Activated naive CD8-positive, alpha-beta T cell treated with anti-CD3 and anti-CD28 coated beads for 36 hours (primary cell): ENCODE measurements at regions not wholly inside any gene's neighbourhood (a gene's known extent, or its start where the extent isn't known, plus 50 kb on each side); places are given as distances from the start of the nearest gene placed in this dataset.

Experiments
- DNase-seq: peaks from one replicate; pipeline ENCODE4 v3.0.0; 2021
- H3K27ac Mint-ChIP-seq: one replicate; pipeline ENCODE4 v1.8.0; 2022; ENCODE audit warnings: mild to moderate bottlenecking, moderate library complexity, mixed read lengths
- H3K27me3 Mint-ChIP-seq: one replicate; pipeline ENCODE4 v1.8.0; 2022; ENCODE audit warnings: mild to moderate bottlenecking, mixed read lengths
- H3K36me3 Mint-ChIP-seq: one replicate; pipeline ENCODE4 v1.8.0; 2021; ENCODE audit warnings: mild to moderate bottlenecking, mixed read lengths
- H3K4me1 Mint-ChIP-seq: one replicate; pipeline ENCODE4 v1.8.0; 2021; ENCODE audit warnings: mixed read lengths
- H3K4me3 Mint-ChIP-seq: one replicate; pipeline ENCODE4 v1.8.0; 2022; ENCODE audit warnings: mild to moderate bottlenecking, moderate library complexity, mixed read lengths
- H3K9me3 Mint-ChIP-seq: one replicate; pipeline ENCODE4 v1.8.0; 2022; ENCODE audit warnings: mixed read lengths

- Mint-ChIP-seq H3K9me3 (no peaks in the 10 kb centered on the region), H3K36me3 (no peaks in the 10 kb centered on the region), H3K4me1 (peaks cover 4% of the 10 kb centered on the region), H3K27me3 (peaks cover 28% of the 10 kb centered on the region), H3K4me3 (no peak overlapping the region), H3K27ac (no peak overlapping the region)
- no peak for DNase-seq
Observed at GRCh38 chr5:124655251-124655917, 91.1 kb downstream of the ZNF608 start.

- Mint-ChIP-seq H3K4me1 (peaks cover 13% of the 10 kb centered on the region), H3K27ac (no peak overlapping the region), H3K27me3 (peaks cover 30% of the 10 kb centered on the region), H3K9me3 (peaks cover 1% of the 10 kb centered on the region), H3K4me3 (no peak overlapping the region), H3K36me3 (peaks cover 2% of the 10 kb centered on the region)
- no peak for DNase-seq
Observed at GRCh38 chr5:124654418-124654817, 92.0 kb downstream of the ZNF608 start.

GRCh38 chr5:124653666-124654065, 92.8 kb downstream of the ZNF608 start:
- Mint-ChIP-seq H3K4me3 (no peak overlapping the region), H3K27ac (no peak overlapping the region), H3K36me3 (peaks cover 2% of the 10 kb centered on the region), H3K9me3 (peaks cover 1% of the 10 kb centered on the region), H3K27me3 (peaks cover 23% of the 10 kb centered on the region), H3K4me1 (peaks cover 19% of the 10 kb centered on the region)
- DNase-seq, result no peak

GRCh38 chr5:124652892-124653441, 93.5 kb downstream of the ZNF608 start:
- Mint-ChIP-seq H3K36me3 (peaks cover 4% of the 10 kb centered on the region), H3K27me3 (peaks cover 24% of the 10 kb centered on the region), H3K4me1 (peaks cover 23% of the 10 kb centered on the region), H3K9me3 (peaks cover 1% of the 10 kb centered on the region), H3K4me3 (no peak overlapping the region), H3K27ac (no peak overlapping the region)
- no peak for DNase-seq

- peaks cover 24% of the 10 kb centered on the region for H3K27me3 Mint-ChIP-seq
- H3K4me1 Mint-ChIP-seq, result peaks cover 23% of the 10 kb centered on the region
- H3K36me3 Mint-ChIP-seq, result peaks cover 4% of the 10 kb centered on the region
- DNase-seq, result no peak
- no peak overlapping the region for H3K27ac Mint-ChIP-seq
- no peak overlapping the region for H3K4me3 Mint-ChIP-seq
- H3K9me3 Mint-ChIP-seq, result peaks cover 1% of the 10 kb centered on the region
Observed at GRCh38 chr5:124652514-124652819, 94.0 kb downstream of the ZNF608 start.

- Mint-ChIP-seq H3K27ac (no peak overlapping the region), H3K4me3 (peak overlapping the region; percentile 33), H3K9me3 (peaks cover 1% of the 10 kb centered on the region), H3K36me3 (peaks cover 4% of the 10 kb centered on the region), H3K27me3 (peaks cover 30% of the 10 kb centered on the region), H3K4me1 (peaks cover 25% of the 10 kb centered on the region)
- DNase-seq, result peak; percentile 44
Observed at GRCh38 chr5:124651663-124652513, 94.6 kb downstream of the ZNF608 start.

GRCh38 chr5:124650951-124651662, 95.3 kb downstream of the ZNF608 start:
- Mint-ChIP-seq H3K9me3 (peaks cover 1% of the 10 kb centered on the region), H3K27me3 (peaks cover 38% of the 10 kb centered on the region), H3K36me3 (peaks cover 4% of the 10 kb centered on the region), H3K4me3 (peak overlapping the region; percentile 33), H3K4me1 (peaks cover 25% of the 10 kb centered on the region), H3K27ac (no peak overlapping the region)
- no peak for DNase-seq

GRCh38 chr5:124650147-124650561, 96.3 kb downstream of the ZNF608 start:
- Mint-ChIP-seq H3K9me3 (peaks cover 1% of the 10 kb centered on the region), H3K4me1 (peaks cover 25% of the 10 kb centered on the region), H3K27ac (no peak overlapping the region), H3K36me3 (peaks cover 4% of the 10 kb centered on the region), H3K27me3 (peaks cover 47% of the 10 kb centered on the region), H3K4me3 (no peak overlapping the region)
- no peak for DNase-seq

GRCh38 chr5:124649491-124650146, 96.8 kb downstream of the ZNF608 start:
- H3K27ac Mint-ChIP-seq, result peak overlapping the region; percentile 86
- peak overlapping the region; percentile 49 for H3K4me3 Mint-ChIP-seq

GRCh38 chr5:124648902-124649467, 97.5 kb downstream of the ZNF608 start:
- Mint-ChIP-seq H3K4me1 (peaks cover 25% of the 10 kb centered on the region), H3K4me3 (no peak overlapping the region), H3K27me3 (peaks cover 54% of the 10 kb centered on the region), H3K9me3 (peaks cover 1% of the 10 kb centered on the region), H3K36me3 (peaks cover 4% of the 10 kb centered on the region), H3K27ac (no peak overlapping the region)
- DNase-seq, result no peak

More at GRCh38 chr5:124649491-124650146, 96.8 kb downstream of the ZNF608 start:
- Mint-ChIP-seq H3K9me3 (peaks cover 1% of the 10 kb centered on the region), H3K4me1 (peaks cover 25% of the 10 kb centered on the region), H3K36me3 (peaks cover 4% of the 10 kb centered on the region), H3K27me3 (peaks cover 49% of the 10 kb centered on the region)
- DNase-seq, result peak; percentile 75

GRCh38 chr5:124647352-124647751, 99.1 kb downstream of the ZNF608 start:
- Mint-ChIP-seq H3K4me3 (no peak overlapping the region), H3K27me3 (peaks cover 67% of the 10 kb centered on the region), H3K9me3 (peaks cover 1% of the 10 kb centered on the region), H3K4me1 (peaks cover 25% of the 10 kb centered on the region), H3K36me3 (peaks cover 4% of the 10 kb centered on the region), H3K27ac (no peak overlapping the region)
- no peak for DNase-seq

GRCh38 chr5:124645396-124645795, 101.0 kb downstream of the ZNF608 start:
- no peak overlapping the region for H3K27ac Mint-ChIP-seq

GRCh38 chr5:124644582-124644981, 101.9 kb downstream of the ZNF608 start:
- no peaks in the 10 kb centered on the region for H3K9me3 Mint-ChIP-seq
- peaks cover 2% of the 10 kb centered on the region for H3K36me3 Mint-ChIP-seq
- H3K27me3 Mint-ChIP-seq, result peaks cover 80% of the 10 kb centered on the region
- H3K27ac Mint-ChIP-seq, result no peak overlapping the region
- peaks cover 14% of the 10 kb centered on the region for H3K4me1 Mint-ChIP-seq
- no peak for DNase-seq
- no peak overlapping the region for H3K4me3 Mint-ChIP-seq

More at GRCh38 chr5:124645396-124645795, 101.0 kb downstream of the ZNF608 start:
- Mint-ChIP-seq H3K27me3 (peaks cover 82% of the 10 kb centered on the region), H3K4me1 (peaks cover 22% of the 10 kb centered on the region), H3K4me3 (no peak overlapping the region), H3K9me3 (peaks cover 1% of the 10 kb centered on the region), H3K36me3 (peaks cover 4% of the 10 kb centered on the region)
- no peak for DNase-seq

GRCh38 chr5:124644138-124644537, 102.3 kb downstream of the ZNF608 start:
- Mint-ChIP-seq H3K9me3 (no peaks in the 10 kb centered on the region), H3K4me1 (peaks cover 9% of the 10 kb centered on the region), H3K4me3 (no peak overlapping the region), H3K27me3 (peaks cover 83% of the 10 kb centered on the region), H3K36me3 (peaks cover 2% of the 10 kb centered on the region), H3K27ac (no peak overlapping the region)
- no peak for DNase-seq
